K562 (cell line): ENCODE measurements at regions not wholly inside any gene's neighbourhood (a gene's known extent, or its start where the extent isn't known, plus 50 kb on each side); places are given as distances from the start of the nearest gene placed in this dataset.

Source experiments
- ATAC-seq: fragments of 200-7000 bp; cut with Tn5 transposase; 3 replicates; pipeline ENCODE4 v1.9.1; 2020; ENCODE audit warnings: moderate library complexity
- BruUV-seq: library from RNA; stranded (reverse); fragments of 400-500 nt; replicated peaks from 2 replicates; lab custom pipeline; 2021; lab: Mats Ljungman, UMichigan
- CTCF ChIA-PET: fragments of 300-600 bp; formaldehyde crosslinking; extraction: SDS; loops from one replicate; lab custom pipeline; 2021; ENCODE audit warnings: low intra/inter-chr PET ratio; lab: Yijun Ruan, JAX
- POLR2A ChIA-PET: fragments of 300-600, 350-650 bp; sonication (Branson Sonifier 250); formaldehyde crosslinking; extraction: SDS; loops from one replicate; lab custom pipeline; 2021; ENCODE audit warnings: antibody characterized with exemption, inconsistent platforms; lab: Yijun Ruan, JAX
- DNase-seq, 4 experiments: peaks; one replicate each; pipeline versions ENCODE4 v3.0.0 to v3.0.0-alpha.2; 2011 to 2018; ENCODE audit warnings: low spot score in 3 of 4, mixed read lengths in 3 of 4; ENCODE audit errors: extremely low read depth in 1 of 4
- FAIRE-seq: peaks from 2 replicates; lab custom pipeline; 2011; peaks lifted over from hg19 to GRCh38; lab: Jason Lieb, UNC
- H2AFZ ChIP-seq: 2 replicates; pipeline ENCODE4 v1.6.0; 2011; ENCODE audit warnings: low read depth, low read length, control low read depth, inconsistent platforms
- H3K27ac ChIP-seq: fragments of 200-600 bp; 3 replicates; pipeline ENCODE4 v1.8.0; 2011; ENCODE audit warnings: low read depth, mild to moderate bottlenecking, control low read depth, inconsistent platforms, low read length, moderate library complexity, mixed read lengths; ENCODE audit errors: extremely low read depth
- H3K27me3 ChIP-seq, 2 experiments: fragments of 300-600 bp in 1 of 2; 2 replicates in 1 of 2; 3 replicates in 1 of 2; pipeline versions ENCODE4 v1.6.0 to v1.8.0; 2011; ENCODE audit warnings: inconsistent platforms in 2 of 2, low read length in 2 of 2, mild to moderate bottlenecking in 1 of 2, mixed read lengths in 1 of 2, moderate library complexity in 1 of 2; ENCODE audit not compliant: control insufficient read depth in 2 of 2, insufficient read depth in 2 of 2
- H3K36me3 ChIP-seq: fragments of 300-600 bp; 3 replicates; pipeline ENCODE4 v1.8.0; 2011; ENCODE audit warnings: mild to moderate bottlenecking, low read length, inconsistent platforms; ENCODE audit not compliant: control insufficient read depth, insufficient read depth
- H3K4me1 ChIP-seq, 2 experiments: fragments of 200-600 bp in 1 of 2; replicated peaks in 1 of 2; 2 replicates in 1 of 2; 3 replicates in 1 of 2; pipeline versions ENCODE4 v1.5.1 to v1.8.0; 2011; ENCODE audit warnings: inconsistent platforms in 2 of 2, low read length in 2 of 2, mild to moderate bottlenecking in 1 of 2, mixed read lengths in 1 of 2, moderate library complexity in 1 of 2; ENCODE audit not compliant: control insufficient read depth in 2 of 2, insufficient read depth in 2 of 2
- H3K4me2 ChIP-seq: 2 replicates; pipeline ENCODE4 v1.6.1; 2011; ENCODE audit warnings: low read length, control low read depth, inconsistent platforms, mixed read lengths; ENCODE audit not compliant: insufficient read depth
- H3K4me3 ChIP-seq: fragments of 200-600 bp; sonication (generic), shearing (Covaris generic); 2 replicates; pipeline ENCODE4 v1.5.1; 2016; ENCODE audit warnings: control low read depth, inconsistent platforms
- H3K79me2 ChIP-seq: fragments of 200-600 bp; 3 replicates; pipeline ENCODE4 v1.8.0; 2011; ENCODE audit warnings: low read length, inconsistent platforms; ENCODE audit not compliant: control insufficient read depth, insufficient read depth
- H3K9ac ChIP-seq, 2 experiments: 2 replicates each; pipeline versions ENCODE4 v1.6.0 to v1.6.1; 2011; ENCODE audit warnings: low read depth in 2 of 2, low read length in 2 of 2, control low read depth in 1 of 2, inconsistent platforms in 1 of 2, mild to moderate bottlenecking in 1 of 2, mixed read lengths in 1 of 2; ENCODE audit not compliant: insufficient read depth in 1 of 2
- H3K9me1 ChIP-seq: one replicate; pipeline ENCODE4 v1.6.0; 2011; ENCODE audit warnings: inconsistent platforms, mild to moderate bottlenecking, low read length, moderate library complexity; ENCODE audit not compliant: control insufficient read depth, insufficient read depth
- H3K9me3 ChIP-seq: replicated peaks from 2 replicates; pipeline ENCODE4 v1.5.1; 2011; ENCODE audit warnings: low read depth, low read length, inconsistent platforms; ENCODE audit not compliant: control insufficient read depth, insufficient read depth
- H4K20me1 ChIP-seq: replicated peaks from 2 replicates; pipeline ENCODE4 v1.6.1; 2011; ENCODE audit warnings: low read length, inconsistent platforms, mixed read lengths; ENCODE audit not compliant: control insufficient read depth, insufficient read depth
- ETV1 ChIP-seq: fragments of 450-650 bp; conservative IDR thresholded peaks from 2 replicates; pipeline ENCODE4 v1.6.1; 2016; ENCODE audit warnings: missing genetic modification characterization, control low read depth, low read depth, missing compliant biosample characterization
- NCOA1 ChIP-seq: fragments of 450-650 bp; IDR thresholded peaks from 2 replicates; pipeline ENCODE4 v1.6.1; 2016; ENCODE audit warnings: low read depth
- SETDB1 ChIP-seq: IDR thresholded peaks from one replicate; pipeline ENCODE4 v1.6.1; 2012; ENCODE audit warnings: low read length, control low read depth, inconsistent platforms
- ZFX ChIP-seq: sonication (generic); formaldehyde crosslinking; IDR thresholded peaks from 2 replicates; pipeline ENCODE4 v1.8.0; 2022; ENCODE audit warnings: mild to moderate bottlenecking, missing genetic modification reagents, moderate library complexity
- ZNF165 ChIP-seq: fragments of 250-450 bp; sonication (Bioruptor Pico); IDR thresholded peaks from 2 replicates; pipeline ENCODE4 v1.4.0; 2020; ENCODE audit warnings: borderline replicate concordance
- WGBS: fragments of 100-300 bp; shearing (Covaris generic); methylation state at CpG from one replicate; pipeline ENCODE4 v1.1.6; 2016; ENCODE audit warnings: low coverage, mixed read lengths; ENCODE audit not compliant: insufficient coverage; ENCODE audit errors: missing lambda C conversion rate; 5-methylcytosine and 5-hydroxymethylcytosine counted together
- in situ Hi-C: fragments of 300-500 bp; cut with MboI; formaldehyde crosslinking; loops from 4 replicates; pipeline ENCODE4 v1.15.0; 2018; ENCODE audit warnings: inconsistent platforms, mixed read lengths
- intact Hi-C: fragments of 100-400 bp; cut with micrococcal nuclease; formaldehyde crosslinking; loops from 2 replicates; pipeline ENCODE4 v1.14.2; 2022
- TF ChIP-seq, protein P1 (sequence below): sonication (generic); formaldehyde crosslinking; IDR thresholded peaks from 2 replicates; pipeline ENCODE4 v1.8.0; 2022; ENCODE audit warnings: missing genetic modification reagents, mild to moderate bottlenecking, borderline replicate concordance
- TF ChIP-seq, protein P2 (sequence below): fragments of 450-650 bp; IDR thresholded peaks from 2 replicates; pipeline ENCODE4 v1.6.1; 2017; ENCODE audit warnings: antibody characterized with exemption

DNA sequence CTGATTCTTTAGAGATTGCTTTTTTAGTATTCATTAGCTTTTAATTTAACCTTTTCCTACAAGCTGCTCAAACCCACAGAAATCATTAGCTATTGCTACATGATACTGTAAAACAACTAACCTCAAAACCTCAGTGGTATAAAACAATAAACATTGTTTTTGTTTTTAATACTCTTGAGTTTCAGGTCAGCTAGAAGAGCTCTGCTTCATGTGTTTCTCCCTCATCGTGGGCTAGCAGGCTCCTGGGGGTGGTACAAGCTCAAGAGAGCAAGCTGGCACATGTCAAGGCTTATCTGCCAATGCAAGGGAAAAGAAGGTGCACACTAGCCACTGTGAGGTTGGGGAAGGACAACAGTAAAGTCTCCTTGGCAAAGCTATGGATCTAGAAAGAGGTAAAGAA, 232.9 kb upstream of the PHF14 start:
- no peak for TF ChIP-seq ZNF165 (CRISPR knock-in tag)
- TF ChIP-seq NCOA1 = no peak
- TF ChIP-seq, protein P1, sequence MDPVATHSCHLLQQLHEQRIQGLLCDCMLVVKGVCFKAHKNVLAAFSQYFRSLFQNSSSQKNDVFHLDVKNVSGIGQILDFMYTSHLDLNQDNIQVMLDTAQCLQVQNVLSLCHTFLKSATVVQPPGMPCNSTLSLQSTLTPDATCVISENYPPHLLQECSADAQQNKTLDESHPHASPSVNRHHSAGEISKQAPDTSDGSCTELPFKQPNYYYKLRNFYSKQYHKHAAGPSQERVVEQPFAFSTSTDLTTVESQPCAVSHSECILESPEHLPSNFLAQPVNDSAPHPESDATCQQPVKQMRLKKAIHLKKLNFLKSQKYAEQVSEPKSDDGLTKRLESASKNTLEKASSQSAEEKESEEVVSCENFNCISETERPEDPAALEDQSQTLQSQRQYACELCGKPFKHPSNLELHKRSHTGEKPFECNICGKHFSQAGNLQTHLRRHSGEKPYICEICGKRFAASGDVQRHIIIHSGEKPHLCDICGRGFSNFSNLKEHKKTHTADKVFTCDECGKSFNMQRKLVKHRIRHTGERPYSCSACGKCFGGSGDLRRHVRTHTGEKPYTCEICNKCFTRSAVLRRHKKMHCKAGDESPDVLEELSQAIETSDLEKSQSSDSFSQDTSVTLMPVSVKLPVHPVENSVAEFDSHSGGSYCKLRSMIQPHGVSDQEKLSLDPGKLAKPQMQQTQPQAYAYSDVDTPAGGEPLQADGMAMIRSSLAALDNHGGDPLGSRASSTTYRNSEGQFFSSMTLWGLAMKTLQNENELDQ = no peak
- TF ChIP-seq ETV1 (tag) = no peak
- no peak for TF ChIP-seq ZFX
- TF ChIP-seq, protein P2, sequence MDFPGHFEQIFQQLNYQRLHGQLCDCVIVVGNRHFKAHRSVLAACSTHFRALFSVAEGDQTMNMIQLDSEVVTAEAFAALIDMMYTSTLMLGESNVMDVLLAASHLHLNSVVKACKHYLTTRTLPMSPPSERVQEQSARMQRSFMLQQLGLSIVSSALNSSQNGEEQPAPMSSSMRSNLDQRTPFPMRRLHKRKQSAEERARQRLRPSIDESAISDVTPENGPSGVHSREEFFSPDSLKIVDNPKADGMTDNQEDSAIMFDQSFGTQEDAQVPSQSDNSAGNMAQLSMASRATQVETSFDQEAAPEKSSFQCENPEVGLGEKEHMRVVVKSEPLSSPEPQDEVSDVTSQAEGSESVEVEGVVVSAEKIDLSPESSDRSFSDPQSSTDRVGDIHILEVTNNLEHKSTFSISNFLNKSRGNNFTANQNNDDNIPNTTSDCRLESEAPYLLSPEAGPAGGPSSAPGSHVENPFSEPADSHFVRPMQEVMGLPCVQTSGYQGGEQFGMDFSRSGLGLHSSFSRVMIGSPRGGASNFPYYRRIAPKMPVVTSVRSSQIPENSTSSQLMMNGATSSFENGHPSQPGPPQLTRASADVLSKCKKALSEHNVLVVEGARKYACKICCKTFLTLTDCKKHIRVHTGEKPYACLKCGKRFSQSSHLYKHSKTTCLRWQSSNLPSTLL = no peak
- no peak for TF ChIP-seq SETDB1
- TF ChIP-seq, all 486 proteins: peak for 0
- WGBS = 43% methylated on average over 1 of the region's 1 CpG
- H3K9me1 ChIP-seq = no peaks in the 10 kb centered on the region
- intact Hi-C loops = no loop called here
- H3K4me2 ChIP-seq = no peak overlapping the region
- ChIA-PET POLR2A (interaction anchor here (0.7 to 1.7 kb wide), 2 partner anchors 10 to 21 kb away, joined by 3 to 5 read pairs; no protein-coding TSS in a partner anchor), CTCF (no interaction called here)
- ATAC-seq (no peak), DNase-seq (no peak), FAIRE-seq (no peak)
- H3K36me3 ChIP-seq = no peaks in the 10 kb centered on the region; the same call in 2 of the 3 replicates
- H2AFZ ChIP-seq = no peak overlapping the region
- H3K27ac ChIP-seq = no peak overlapping the region
- in situ Hi-C loops = no loop called here
- no peak overlapping the region for H3K9ac ChIP-seq
- peaks cover 0 to 3% of the 10 kb centered on the region in 2 experiments; a peak in 3 of 5 replicates for H3K4me1 ChIP-seq
- H3K79me2 ChIP-seq = peaks cover 99% of the 10 kb centered on the region
- H3K9me3 ChIP-seq = no peaks in the 10 kb centered on the region
- no peaks in the 10 kb centered on the region for H3K27me3 ChIP-seq
- H4K20me1 ChIP-seq = peaks cover 4% of the 10 kb centered on the region; the same call in 1 of the 2 replicates
- BruUV-seq = no TSS peak
- no peak overlapping the region for H3K4me3 ChIP-seq
